Left lung (tissue), 4 donors: ENCODE measurements at regions not wholly inside any gene's neighbourhood (a gene's known extent, or its start where the extent isn't known, plus 50 kb on each side); places are given as distances from the start of the nearest gene placed in this dataset.

Experiments used
- ATAC-seq: fragments of 200-7000 bp; cut with Tn5 transposase; one replicate; pipeline ENCODE4 v1.9.1; 2020; ENCODE audit warnings: moderate library complexity
- DNase-seq, 4 donors: peaks; one replicate each; pipeline ENCODE4 v3.0.0-alpha.2; 2013 to 2020
- H3K27ac ChIP-seq, 2 donors: fragments of 200-600 bp; sonication (generic) in 1 of 2; one replicate each; pipeline versions ENCODE4 v1.5.0 to v1.8.0; 2020 to 2021
- H3K27me3 ChIP-seq, 2 donors: fragments of 200-600 bp; sonication (generic) in 1 of 2; one replicate each; pipeline versions ENCODE4 v1.5.0 to v1.8.0; 2020 to 2021
- H3K36me3 ChIP-seq, 2 donors: fragments of 200-600 bp; sonication (generic) in 1 of 2; one replicate each; pipeline versions ENCODE4 v1.5.0 to v1.8.0; 2020 to 2021
- H3K4me1 ChIP-seq, 2 donors: fragments of 200-600 bp; one replicate each; pipeline ENCODE4 v1.8.0; 2021
- H3K4me3 ChIP-seq, 2 donors: fragments of 200-600 bp; sonication (generic) in 1 of 2; one replicate each; pipeline versions ENCODE4 v1.5.0 to v1.8.0; 2020 to 2021; ENCODE audit warnings: mild to moderate bottlenecking in 1 of 2
- H3K9me3 ChIP-seq, 2 donors: fragments of 200-600 bp; sonication (generic) in 1 of 2; one replicate each; pipeline versions ENCODE4 v1.5.0 to v1.8.0; 2020 to 2021
- intact Hi-C, 2 donors: fragments of 100-400 bp; cut with DNase I; formaldehyde crosslinking; loops; one replicate each; pipeline versions ENCODE4 v1.11.2 to v1.14.2; 2022
- TF ChIP-seq, protein P1 (sequence below), 2 donors: fragments of 200-600 bp; sonication (generic) in 1 of 2; IDR thresholded peaks; one replicate each; pipeline versions ENCODE4 v1.5.0 to v1.8.0; 2021; ENCODE audit warnings: antibody characterized with exemption in 2 of 2
- donor health status: DM: no; HTN: yes; CAD: no.
- donor health status: DM: no; HTN: no; CAD: no.

DNA sequence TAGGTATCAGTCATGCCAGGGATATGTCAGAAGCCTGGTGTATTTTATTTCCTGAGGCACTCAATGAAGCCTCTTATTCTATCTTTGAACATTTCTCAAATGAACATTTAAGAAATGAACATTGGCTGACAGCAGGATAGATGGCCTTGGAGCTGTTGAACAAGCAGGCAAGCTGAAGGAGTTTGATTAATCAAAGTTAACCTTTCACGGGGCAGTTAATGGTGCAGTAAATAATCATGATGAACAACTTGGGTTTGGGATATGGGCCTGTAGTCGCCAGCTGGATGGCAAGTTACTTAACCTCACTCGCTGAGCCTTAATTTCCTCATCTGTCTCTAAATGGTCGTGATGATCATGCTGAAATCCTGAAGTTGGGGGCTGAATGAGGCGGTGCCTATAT is 333.0 kb downstream of the SFMBT2 start:
- Histone ChIP-seq H3K36me3 (no peaks in the 10 kb centered on the region), H3K27me3 (peaks cover 0 to 24% of the 10 kb centered on the region in 2 donors), H3K4me3 (no peak overlapping the region), H3K4me1 (peaks cover 0 to 7% of the 10 kb centered on the region in 2 donors), H3K27ac (no peak overlapping the region), H3K9me3 (no peaks in the 10 kb centered on the region)
- TF ChIP-seq, protein P1, sequence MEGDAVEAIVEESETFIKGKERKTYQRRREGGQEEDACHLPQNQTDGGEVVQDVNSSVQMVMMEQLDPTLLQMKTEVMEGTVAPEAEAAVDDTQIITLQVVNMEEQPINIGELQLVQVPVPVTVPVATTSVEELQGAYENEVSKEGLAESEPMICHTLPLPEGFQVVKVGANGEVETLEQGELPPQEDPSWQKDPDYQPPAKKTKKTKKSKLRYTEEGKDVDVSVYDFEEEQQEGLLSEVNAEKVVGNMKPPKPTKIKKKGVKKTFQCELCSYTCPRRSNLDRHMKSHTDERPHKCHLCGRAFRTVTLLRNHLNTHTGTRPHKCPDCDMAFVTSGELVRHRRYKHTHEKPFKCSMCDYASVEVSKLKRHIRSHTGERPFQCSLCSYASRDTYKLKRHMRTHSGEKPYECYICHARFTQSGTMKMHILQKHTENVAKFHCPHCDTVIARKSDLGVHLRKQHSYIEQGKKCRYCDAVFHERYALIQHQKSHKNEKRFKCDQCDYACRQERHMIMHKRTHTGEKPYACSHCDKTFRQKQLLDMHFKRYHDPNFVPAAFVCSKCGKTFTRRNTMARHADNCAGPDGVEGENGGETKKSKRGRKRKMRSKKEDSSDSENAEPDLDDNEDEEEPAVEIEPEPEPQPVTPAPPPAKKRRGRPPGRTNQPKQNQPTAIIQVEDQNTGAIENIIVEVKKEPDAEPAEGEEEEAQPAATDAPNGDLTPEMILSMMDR (IDR thresholded peaks at IDR 0.05) = no peak
- no peak for DNase-seq
- no peak for ATAC-seq
- intact Hi-C loops = no loop called here

DNA sequence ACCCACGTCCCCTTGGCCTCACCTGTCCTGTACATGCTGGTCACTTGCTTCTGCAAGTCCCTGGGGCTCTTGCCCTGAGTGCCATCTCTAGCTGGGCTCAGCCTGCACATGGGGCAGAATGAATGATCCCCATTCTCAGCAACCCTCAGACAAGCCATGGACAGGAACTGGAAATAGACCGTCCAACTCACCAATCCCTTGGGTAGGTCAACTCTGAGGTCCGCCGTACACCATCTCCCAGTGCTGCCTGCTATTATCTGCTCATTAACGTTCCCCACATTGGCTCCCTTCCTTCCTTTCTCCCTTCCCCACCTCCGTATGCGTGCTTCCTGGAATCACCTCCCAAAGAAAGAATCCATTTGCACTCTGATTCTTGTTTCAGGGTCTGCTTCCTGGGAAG is 335.0 kb downstream of the SFMBT2 start:
- TF ChIP-seq, protein P1 (IDR thresholded peaks at IDR 0.05) = no peak
- intact Hi-C loops = no loop called here

DNA sequence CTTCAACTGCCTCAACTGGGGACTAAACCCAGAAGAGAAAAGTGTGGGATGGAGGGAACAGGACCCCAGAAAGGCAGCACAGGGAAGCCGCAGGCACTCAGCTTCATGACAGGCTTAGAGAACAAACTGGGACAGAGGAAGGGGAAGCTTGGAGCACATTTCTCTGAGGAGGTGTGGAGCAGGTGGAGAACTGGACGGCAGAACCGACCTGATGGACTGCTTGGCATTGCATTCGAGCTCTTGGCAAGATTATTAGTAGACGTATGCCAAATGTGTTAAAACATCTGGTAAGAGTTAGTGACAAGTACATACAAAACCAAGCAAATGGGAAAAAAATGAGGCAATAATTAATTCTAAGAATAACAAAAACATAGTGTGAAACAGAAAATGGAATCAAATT is 335.7 kb downstream of the SFMBT2 start:
- Histone ChIP-seq H3K27me3 (peaks cover 0 to 3% of the 10 kb centered on the region in 2 donors), H3K9me3 (no peaks in the 10 kb centered on the region), H3K36me3 (no peaks in the 10 kb centered on the region), H3K4me3 (no peak overlapping the region), H3K4me1 (no peaks in the 10 kb centered on the region), H3K27ac (no peak overlapping the region)
- no peak for DNase-seq
- ATAC-seq = no peak
- intact Hi-C loops = no loop called here
- TF ChIP-seq, protein P1 (IDR thresholded peaks at IDR 0.05) = no peak

More for the DNA sequence above, 335.0 kb downstream of the SFMBT2 start:
- no peaks in the 10 kb centered on the region for H3K36me3 ChIP-seq
- peaks cover 0 to 8% of the 10 kb centered on the region in 2 donors for H3K27me3 ChIP-seq
- no peak overlapping the region for H3K27ac ChIP-seq
- no peaks in the 10 kb centered on the region for H3K4me1 ChIP-seq
- DNase-seq = peak in 1 of 4 donors; percentile 24
- no peaks in the 10 kb centered on the region for H3K9me3 ChIP-seq
- no peak overlapping the region for H3K4me3 ChIP-seq
- ATAC-seq = no peak

DNA sequence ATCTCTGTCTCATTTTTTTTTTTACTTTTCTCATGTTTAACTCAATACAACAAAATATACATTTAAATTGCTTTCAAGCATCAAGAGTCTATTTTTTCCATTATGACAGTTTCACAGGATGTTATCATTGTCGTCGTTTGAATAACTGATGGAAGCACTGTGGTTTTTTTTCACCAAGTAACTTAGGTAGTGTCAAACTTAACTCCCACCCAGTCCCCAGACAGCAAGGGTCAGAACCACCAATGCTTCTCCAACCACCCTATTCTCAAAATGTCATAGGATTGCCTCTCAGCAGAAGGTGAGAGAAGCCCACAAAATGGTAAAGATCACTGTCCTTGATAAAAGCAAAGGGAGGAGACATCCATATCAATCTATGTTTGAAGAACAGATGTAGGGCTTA is 339.4 kb downstream of the SFMBT2 start:
- H3K9me3 ChIP-seq = no peaks in the 10 kb centered on the region
- H3K27ac ChIP-seq = no peak overlapping the region
- no peaks in the 10 kb centered on the region for H3K36me3 ChIP-seq
- intact Hi-C loops = no loop called here
- no peak overlapping the region for H3K4me3 ChIP-seq
- ATAC-seq (no peak), DNase-seq (no peak)
- no peaks in the 10 kb centered on the region for H3K27me3 ChIP-seq
- TF ChIP-seq, protein P1 (IDR thresholded peaks at IDR 0.05) = no peak
- H3K4me1 ChIP-seq = no peaks in the 10 kb centered on the region

DNA sequence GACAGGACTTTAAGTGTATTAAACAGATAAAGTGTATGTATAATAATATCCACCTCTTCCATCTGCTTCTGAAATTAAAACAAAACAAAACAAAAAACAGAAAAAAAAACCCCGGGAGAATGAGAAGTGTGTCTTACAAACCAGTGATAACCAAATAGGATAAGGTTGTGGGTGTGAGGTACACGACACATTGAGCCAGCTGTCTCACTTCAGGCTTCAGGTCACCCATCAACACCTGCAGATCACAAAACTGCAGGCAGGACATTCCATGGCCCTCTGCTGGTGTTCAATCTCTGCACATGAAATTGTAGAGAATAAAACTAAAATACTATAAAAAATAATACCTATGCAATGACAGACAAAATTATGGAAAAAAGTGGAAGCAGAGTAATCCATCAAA is 339.9 kb downstream of the SFMBT2 start:
- no peaks in the 10 kb centered on the region for H3K9me3 ChIP-seq
- no peaks in the 10 kb centered on the region for H3K27me3 ChIP-seq
- intact Hi-C loops = no loop called here
- no peak for DNase-seq
- H3K4me3 ChIP-seq = no peak overlapping the region
- ATAC-seq = no peak
- H3K36me3 ChIP-seq = no peaks in the 10 kb centered on the region
- H3K4me1 ChIP-seq = no peaks in the 10 kb centered on the region
- H3K27ac ChIP-seq = no peak overlapping the region
- TF ChIP-seq, protein P1 (IDR thresholded peaks at IDR 0.05) = no peak
